GM23338 (cell line): ENCODE measurements at regions not wholly inside any gene's neighbourhood (a gene's known extent, or its start where the extent isn't known, plus 50 kb on each side); places are given as distances from the start of the nearest gene placed in this dataset.

Source experiments
- ATAC-seq: fragments of 200-7000 bp; cut with Tn5 transposase; 3 replicates; pipeline ENCODE4 v1.9.1; 2020
- DNase-seq: peaks from one replicate; pipeline ENCODE4 v3.0.0-alpha.2; 2015; ENCODE audit warnings: low spot score
- H2AFZ ChIP-seq: fragments of 200-600 bp; sonication (generic); 2 replicates; pipeline ENCODE4 v1.8.0; 2016; ENCODE audit warnings: antibody characterized with exemption, mild to moderate bottlenecking, moderate library complexity
- H3F3A ChIP-seq: fragments of 200-600 bp; sonication (generic); replicated peaks from 2 replicates; pipeline ENCODE4 v1.8.0; 2017; ENCODE audit warnings: antibody characterized with exemption, mixed run types, low read depth
- H3K27ac ChIP-seq: fragments of 200-600 bp; sonication (generic); 2 replicates; pipeline ENCODE4 v1.6.1; 2016; ENCODE audit warnings: low read depth
- H3K27me3 ChIP-seq: fragments of 200-600 bp; sonication (generic); 2 replicates; pipeline ENCODE4 v1.8.0; 2016; ENCODE audit warnings: mild to moderate bottlenecking, mixed run types, moderate library complexity; ENCODE audit not compliant: insufficient read depth
- H3K36me3 ChIP-seq: fragments of 200-600 bp; sonication (generic); 2 replicates; pipeline ENCODE4 v1.8.0; 2016; ENCODE audit warnings: mild to moderate bottlenecking; ENCODE audit not compliant: insufficient read depth
- H3K4me1 ChIP-seq: fragments of 200-600 bp; sonication (generic); 2 replicates; pipeline ENCODE4 v1.8.0; 2016; ENCODE audit warnings: mild to moderate bottlenecking, moderate library complexity; ENCODE audit not compliant: insufficient read depth
- H3K4me2 ChIP-seq: fragments of 200-600 bp; sonication (generic); 2 replicates; pipeline ENCODE4 v1.7.1; 2017; ENCODE audit warnings: mixed run types
- H3K4me3 ChIP-seq: fragments of 200-600 bp; sonication (generic); 2 replicates; pipeline ENCODE4 v1.6.1; 2016; ENCODE audit warnings: mixed run types
- H3K79me2 ChIP-seq: fragments of 200-600 bp; sonication (generic); replicated peaks from 2 replicates; pipeline ENCODE4 v1.8.0; 2017; ENCODE audit warnings: mild to moderate bottlenecking; ENCODE audit not compliant: insufficient read depth
- H3K9me2 ChIP-seq: fragments of 200-600 bp; sonication (generic); 2 replicates; pipeline ENCODE4 v1.8.0; 2017; ENCODE audit not compliant: insufficient read depth
- H4K20me1 ChIP-seq: fragments of 200-600 bp; sonication (generic); replicated peaks from 2 replicates; pipeline ENCODE4 v1.8.0; 2017; ENCODE audit warnings: mild to moderate bottlenecking; ENCODE audit not compliant: insufficient read depth
- H3K27ac Mint-ChIP-seq: 2 replicates; pipeline ENCODE4 v1.8.0; 2020; ENCODE audit warnings: inconsistent platforms, mild to moderate bottlenecking, moderate library complexity, mixed read lengths
- H3K27me3 Mint-ChIP-seq: 3 replicates; pipeline ENCODE4 v1.8.0; 2022; ENCODE audit warnings: low read depth, mild to moderate bottlenecking, moderate library complexity, mixed read lengths, inconsistent platforms; ENCODE audit not compliant: insufficient read depth, poor library complexity
- H3K36me3 Mint-ChIP-seq: 3 replicates; pipeline ENCODE4 v1.8.0; 2021; ENCODE audit warnings: low read depth, mild to moderate bottlenecking, inconsistent platforms, moderate library complexity, mixed read lengths
- H3K4me1 Mint-ChIP-seq: 3 replicates; pipeline ENCODE4 v1.8.0; 2020; ENCODE audit warnings: mild to moderate bottlenecking, inconsistent platforms, mixed read lengths
- H3K4me3 Mint-ChIP-seq: 3 replicates; pipeline ENCODE4 v1.8.0; 2021; ENCODE audit warnings: moderate library complexity, mild to moderate bottlenecking, inconsistent platforms, mixed read lengths
- H3K9me3 Mint-ChIP-seq: 3 replicates; pipeline ENCODE4 v1.8.0; 2020; ENCODE audit warnings: moderate library complexity, mild to moderate bottlenecking, inconsistent platforms, mixed read lengths
- CREB1 ChIP-seq: fragments of 250-450 bp; sonication (Bioruptor Pico); IDR thresholded peaks from 2 replicates; pipeline ENCODE4 v1.5.0; 2020; ENCODE audit warnings: low read depth, mild to moderate bottlenecking, moderate library complexity
- EZH2 ChIP-seq: fragments of 200-600 bp; sonication (generic); IDR thresholded peaks from one replicate; pipeline ENCODE4 v1.8.0; 2017; ENCODE audit warnings: antibody characterized with exemption, mild to moderate bottlenecking, low read depth; ENCODE audit not compliant: unreplicated experiment
- EZH2phosphoT487 ChIP-seq: fragments of 200-600 bp; sonication (generic); IDR thresholded peaks from one replicate; pipeline ENCODE4 v1.8.1; 2018; ENCODE audit warnings: antibody characterized with exemption; ENCODE audit not compliant: unreplicated experiment
- JUNB ChIP-seq: IDR thresholded peaks from one replicate; pipeline ENCODE4 v1.6.1; 2016; ENCODE audit warnings: antibody characterized with exemption; ENCODE audit not compliant: unreplicated experiment
- NANOG ChIP-seq: IDR thresholded peaks from 2 replicates; pipeline ENCODE4 v1.6.1; 2016; ENCODE audit warnings: antibody characterized with exemption, borderline replicate concordance
- STAT1 ChIP-seq: IDR thresholded peaks from one replicate; pipeline ENCODE4 v1.6.1; 2016; ENCODE audit warnings: antibody characterized with exemption; ENCODE audit not compliant: unreplicated experiment
- TF ChIP-seq, protein P1 (sequence below): fragments of 250-450 bp; sonication (Bioruptor Pico); IDR thresholded peaks from 2 replicates; pipeline ENCODE4 v1.5.0; 2020; ENCODE audit warnings: mild to moderate bottlenecking, moderate library complexity
- TF ChIP-seq, protein P2 (sequence below), 2 experiments: fragments of 200-600 bp in 1 of 2; sonication (generic) in 1 of 2; conservative IDR thresholded peaks; 2 replicates each; pipeline versions ENCODE4 v1.5.1 to v1.6.1; 2016 to 2017; ENCODE audit warnings: antibody characterized with exemption in 2 of 2, low read depth in 2 of 2, mild to moderate bottlenecking in 2 of 2, moderate library complexity in 1 of 2
- TF ChIP-seq, protein P3 (sequence below): IDR thresholded peaks from 2 replicates; pipeline ENCODE4 v1.6.1; 2016; ENCODE audit warnings: antibody characterized with exemption

DNA sequence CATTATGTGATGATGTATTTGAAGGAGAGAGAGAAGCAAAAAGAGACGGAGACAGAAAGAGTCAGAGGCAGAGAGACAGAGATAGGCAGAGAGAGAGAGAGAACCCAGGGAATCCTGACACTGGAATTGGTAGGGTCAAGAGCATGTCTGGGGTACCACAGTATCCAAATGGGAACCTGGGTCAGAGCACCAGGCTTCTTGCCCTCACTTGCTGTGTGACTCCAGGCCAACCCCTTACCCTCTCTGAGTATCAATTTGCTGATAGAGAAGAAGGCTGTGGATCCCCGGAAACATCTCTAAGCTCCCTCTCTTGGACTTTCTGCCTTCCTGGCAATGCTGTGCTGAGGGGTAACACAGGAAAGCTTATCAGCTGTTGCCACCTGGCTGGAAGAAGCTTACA lies 385.3 kb upstream of the SULF2 start:
- no peaks in the 10 kb centered on the region for H3K4me1 ChIP-seq
- peaks cover 11% of the 10 kb centered on the region for H3K27me3 Mint-ChIP-seq
- H3K36me3 ChIP-seq = no peaks in the 10 kb centered on the region
- H3F3A ChIP-seq = no peaks in the 10 kb centered on the region
- no peak for DNase-seq
- H3K36me3 Mint-ChIP-seq = no peaks in the 10 kb centered on the region
- TF ChIP-seq, protein P1, sequence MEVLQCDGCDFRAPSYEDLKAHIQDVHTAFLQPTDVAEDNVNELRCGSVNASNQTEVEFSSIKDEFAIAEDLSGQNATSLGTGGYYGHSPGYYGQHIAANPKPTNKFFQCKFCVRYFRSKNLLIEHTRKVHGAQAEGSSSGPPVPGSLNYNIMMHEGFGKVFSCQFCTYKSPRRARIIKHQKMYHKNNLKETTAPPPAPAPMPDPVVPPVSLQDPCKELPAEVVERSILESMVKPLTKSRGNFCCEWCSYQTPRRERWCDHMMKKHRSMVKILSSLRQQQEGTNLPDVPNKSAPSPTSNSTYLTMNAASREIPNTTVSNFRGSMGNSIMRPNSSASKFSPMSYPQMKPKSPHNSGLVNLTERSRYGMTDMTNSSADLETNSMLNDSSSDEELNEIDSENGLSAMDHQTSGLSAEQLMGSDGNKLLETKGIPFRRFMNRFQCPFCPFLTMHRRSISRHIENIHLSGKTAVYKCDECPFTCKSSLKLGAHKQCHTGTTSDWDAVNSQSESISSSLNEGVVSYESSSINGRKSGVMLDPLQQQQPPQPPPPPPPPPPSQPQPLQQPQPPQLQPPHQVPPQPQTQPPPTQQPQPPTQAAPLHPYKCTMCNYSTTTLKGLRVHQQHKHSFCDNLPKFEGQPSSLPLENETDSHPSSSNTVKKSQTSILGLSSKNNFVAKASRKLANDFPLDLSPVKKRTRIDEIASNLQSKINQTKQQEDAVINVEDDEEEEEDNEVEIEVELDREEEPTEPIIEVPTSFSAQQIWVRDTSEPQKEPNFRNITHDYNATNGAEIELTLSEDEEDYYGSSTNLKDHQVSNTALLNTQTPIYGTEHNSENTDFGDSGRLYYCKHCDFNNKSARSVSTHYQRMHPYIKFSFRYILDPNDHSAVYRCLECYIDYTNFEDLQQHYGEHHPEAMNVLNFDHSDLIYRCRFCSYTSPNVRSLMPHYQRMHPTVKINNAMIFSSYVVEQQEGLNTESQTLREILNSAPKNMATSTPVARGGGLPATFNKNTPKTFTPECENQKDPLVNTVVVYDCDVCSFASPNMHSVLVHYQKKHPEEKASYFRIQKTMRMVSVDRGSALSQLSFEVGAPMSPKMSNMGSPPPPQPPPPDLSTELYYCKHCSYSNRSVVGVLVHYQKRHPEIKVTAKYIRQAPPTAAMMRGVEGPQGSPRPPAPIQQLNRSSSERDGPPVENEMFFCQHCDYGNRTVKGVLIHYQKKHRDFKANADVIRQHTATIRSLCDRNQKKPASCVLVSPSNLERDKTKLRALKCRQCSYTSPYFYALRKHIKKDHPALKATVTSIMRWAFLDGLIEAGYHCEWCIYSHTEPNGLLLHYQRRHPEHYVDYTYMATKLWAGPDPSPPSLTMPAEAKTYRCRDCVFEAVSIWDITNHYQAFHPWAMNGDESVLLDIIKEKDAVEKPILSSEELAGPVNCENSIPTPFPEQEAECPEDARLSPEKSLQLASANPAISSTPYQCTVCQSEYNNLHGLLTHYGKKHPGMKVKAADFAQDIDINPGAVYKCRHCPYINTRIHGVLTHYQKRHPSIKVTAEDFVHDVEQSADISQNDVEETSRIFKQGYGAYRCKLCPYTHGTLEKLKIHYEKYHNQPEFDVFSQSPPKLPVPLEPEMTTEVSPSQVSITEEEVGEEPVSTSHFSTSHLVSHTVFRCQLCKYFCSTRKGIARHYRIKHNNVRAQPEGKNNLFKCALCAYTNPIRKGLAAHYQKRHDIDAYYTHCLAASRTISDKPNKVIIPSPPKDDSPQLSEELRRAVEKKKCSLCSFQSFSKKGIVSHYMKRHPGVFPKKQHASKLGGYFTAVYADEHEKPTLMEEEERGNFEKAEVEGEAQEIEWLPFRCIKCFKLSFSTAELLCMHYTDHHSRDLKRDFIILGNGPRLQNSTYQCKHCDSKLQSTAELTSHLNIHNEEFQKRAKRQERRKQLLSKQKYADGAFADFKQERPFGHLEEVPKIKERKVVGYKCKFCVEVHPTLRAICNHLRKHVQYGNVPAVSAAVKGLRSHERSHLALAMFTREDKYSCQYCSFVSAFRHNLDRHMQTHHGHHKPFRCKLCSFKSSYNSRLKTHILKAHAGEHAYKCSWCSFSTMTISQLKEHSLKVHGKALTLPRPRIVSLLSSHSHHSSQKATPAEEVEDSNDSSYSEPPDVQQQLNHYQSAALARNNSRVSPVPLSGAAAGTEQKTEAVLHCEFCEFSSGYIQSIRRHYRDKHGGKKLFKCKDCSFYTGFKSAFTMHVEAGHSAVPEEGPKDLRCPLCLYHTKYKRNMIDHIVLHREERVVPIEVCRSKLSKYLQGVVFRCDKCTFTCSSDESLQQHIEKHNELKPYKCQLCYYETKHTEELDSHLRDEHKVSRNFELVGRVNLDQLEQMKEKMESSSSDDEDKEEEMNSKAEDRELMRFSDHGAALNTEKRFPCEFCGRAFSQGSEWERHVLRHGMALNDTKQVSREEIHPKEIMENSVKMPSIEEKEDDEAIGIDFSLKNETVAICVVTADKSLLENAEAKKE (CRISPR knock-in tag) = no peak
- TF ChIP-seq, protein P2, sequence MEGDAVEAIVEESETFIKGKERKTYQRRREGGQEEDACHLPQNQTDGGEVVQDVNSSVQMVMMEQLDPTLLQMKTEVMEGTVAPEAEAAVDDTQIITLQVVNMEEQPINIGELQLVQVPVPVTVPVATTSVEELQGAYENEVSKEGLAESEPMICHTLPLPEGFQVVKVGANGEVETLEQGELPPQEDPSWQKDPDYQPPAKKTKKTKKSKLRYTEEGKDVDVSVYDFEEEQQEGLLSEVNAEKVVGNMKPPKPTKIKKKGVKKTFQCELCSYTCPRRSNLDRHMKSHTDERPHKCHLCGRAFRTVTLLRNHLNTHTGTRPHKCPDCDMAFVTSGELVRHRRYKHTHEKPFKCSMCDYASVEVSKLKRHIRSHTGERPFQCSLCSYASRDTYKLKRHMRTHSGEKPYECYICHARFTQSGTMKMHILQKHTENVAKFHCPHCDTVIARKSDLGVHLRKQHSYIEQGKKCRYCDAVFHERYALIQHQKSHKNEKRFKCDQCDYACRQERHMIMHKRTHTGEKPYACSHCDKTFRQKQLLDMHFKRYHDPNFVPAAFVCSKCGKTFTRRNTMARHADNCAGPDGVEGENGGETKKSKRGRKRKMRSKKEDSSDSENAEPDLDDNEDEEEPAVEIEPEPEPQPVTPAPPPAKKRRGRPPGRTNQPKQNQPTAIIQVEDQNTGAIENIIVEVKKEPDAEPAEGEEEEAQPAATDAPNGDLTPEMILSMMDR (conservative IDR thresholded peaks at IDR 0.05; ENCODE audit: low read depth in 2 of 2) = 0 out of 4 replicates have a peak, but pooled peaks of 1 of the 2 experiments have one; percentile 13
- no peak overlapping the region for H3K4me3 ChIP-seq
- H3K4me2 ChIP-seq = no peak overlapping the region
- no peaks in the 10 kb centered on the region for H3K4me1 Mint-ChIP-seq
- H3K27ac ChIP-seq = no peak overlapping the region
- H2AFZ ChIP-seq = no peak overlapping the region
- H3K9me2 ChIP-seq = no peaks in the 10 kb centered on the region
- ATAC-seq = no peak
- H3K27ac Mint-ChIP-seq = no peak overlapping the region
- no peak overlapping the region for H3K4me3 Mint-ChIP-seq
- no peaks in the 10 kb centered on the region for H3K9me3 Mint-ChIP-seq
- H3K79me2 ChIP-seq = no peaks in the 10 kb centered on the region
- H3K27me3 ChIP-seq = no peaks in the 10 kb centered on the region
- no peaks in the 10 kb centered on the region for H4K20me1 ChIP-seq

DNA sequence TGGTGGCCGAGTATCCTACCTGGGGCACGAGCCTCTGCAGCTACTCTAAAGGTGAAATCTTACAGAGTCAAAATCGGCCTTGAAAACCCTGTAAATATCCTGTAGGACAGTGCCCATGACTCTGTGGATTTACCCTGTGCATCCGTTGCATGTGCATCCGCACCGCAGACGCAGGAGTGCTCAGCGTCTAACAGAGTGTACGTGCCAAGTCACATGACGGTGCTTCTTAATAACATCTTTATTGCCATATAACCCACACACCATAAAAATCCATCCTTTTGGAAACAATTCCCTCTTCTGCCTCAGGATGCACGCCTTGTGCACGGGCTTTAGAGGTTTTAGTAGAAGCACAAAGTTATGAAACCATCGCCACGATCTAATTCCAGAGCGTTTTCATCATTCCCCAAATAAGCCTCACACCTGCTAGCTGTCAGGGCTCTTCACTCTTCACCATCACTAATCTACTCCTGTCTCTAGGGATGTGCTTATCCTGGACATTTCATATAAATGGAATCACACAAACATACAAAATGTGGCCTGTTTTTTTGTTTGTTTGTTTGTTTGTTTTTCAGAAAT lies 384.5 kb upstream of the SULF2 start:
- H3K9me3 Mint-ChIP-seq = no peaks in the 10 kb centered on the region
- no peaks in the 10 kb centered on the region for H3K36me3 ChIP-seq
- no peak overlapping the region for H3K4me3 ChIP-seq
- no peak for ATAC-seq
- H3K36me3 Mint-ChIP-seq = no peaks in the 10 kb centered on the region
- H3K27me3 Mint-ChIP-seq = peaks cover 11% of the 10 kb centered on the region
- no peaks in the 10 kb centered on the region for H3K9me2 ChIP-seq
- H2AFZ ChIP-seq = no peak overlapping the region
- no peak overlapping the region for H3K4me3 Mint-ChIP-seq
- H3K27me3 ChIP-seq = no peaks in the 10 kb centered on the region
- DNase-seq = no peak
- no peak overlapping the region for H3K27ac ChIP-seq
- H3K79me2 ChIP-seq = no peaks in the 10 kb centered on the region
- no peaks in the 10 kb centered on the region for H3K4me1 Mint-ChIP-seq
- no peak overlapping the region for H3K4me2 ChIP-seq
- no peaks in the 10 kb centered on the region for H3F3A ChIP-seq
- no peaks in the 10 kb centered on the region for H3K4me1 ChIP-seq
- no peaks in the 10 kb centered on the region for H4K20me1 ChIP-seq
- H3K27ac Mint-ChIP-seq = no peak overlapping the region
- TF ChIP-seq STAT1 = no peak
- TF ChIP-seq EZH2phosphoT487 = no peak
- no peak for TF ChIP-seq JUNB
- no peak for TF ChIP-seq EZH2
- TF ChIP-seq CREB1 (CRISPR knock-in tag) = no peak
- TF ChIP-seq, protein P3, sequence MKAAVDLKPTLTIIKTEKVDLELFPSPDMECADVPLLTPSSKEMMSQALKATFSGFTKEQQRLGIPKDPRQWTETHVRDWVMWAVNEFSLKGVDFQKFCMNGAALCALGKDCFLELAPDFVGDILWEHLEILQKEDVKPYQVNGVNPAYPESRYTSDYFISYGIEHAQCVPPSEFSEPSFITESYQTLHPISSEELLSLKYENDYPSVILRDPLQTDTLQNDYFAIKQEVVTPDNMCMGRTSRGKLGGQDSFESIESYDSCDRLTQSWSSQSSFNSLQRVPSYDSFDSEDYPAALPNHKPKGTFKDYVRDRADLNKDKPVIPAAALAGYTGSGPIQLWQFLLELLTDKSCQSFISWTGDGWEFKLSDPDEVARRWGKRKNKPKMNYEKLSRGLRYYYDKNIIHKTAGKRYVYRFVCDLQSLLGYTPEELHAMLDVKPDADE = no peak
- no peak for TF ChIP-seq NANOG
- TF ChIP-seq, protein P2 (conservative IDR thresholded peaks at IDR 0.05; ENCODE audit: low read depth in 2 of 2) = no peak
